Activated CD8-positive, alpha-beta memory T cell treated with anti-CD3 and anti-CD28 coated beads for 36 hours (primary cell): ENCODE measurements at regions not wholly inside any gene's neighbourhood (a gene's known extent, or its start where the extent isn't known, plus 50 kb on each side); places are given as distances from the start of the nearest gene placed in this dataset.

Source experiments
- CTCF ChIA-PET: fragments of 350-600 bp; sonication (Branson Sonifier 250); formaldehyde crosslinking; loops from one replicate; lab custom pipeline; 2021; ENCODE audit warnings: antibody characterized with exemption; lab: Charles Lee
- POLR2A ChIA-PET: fragments of 350-600 bp; sonication (Branson Sonifier 250); formaldehyde crosslinking; loops from one replicate; lab custom pipeline; 2021; ENCODE audit warnings: antibody characterized with exemption; lab: Charles Lee

DNA sequence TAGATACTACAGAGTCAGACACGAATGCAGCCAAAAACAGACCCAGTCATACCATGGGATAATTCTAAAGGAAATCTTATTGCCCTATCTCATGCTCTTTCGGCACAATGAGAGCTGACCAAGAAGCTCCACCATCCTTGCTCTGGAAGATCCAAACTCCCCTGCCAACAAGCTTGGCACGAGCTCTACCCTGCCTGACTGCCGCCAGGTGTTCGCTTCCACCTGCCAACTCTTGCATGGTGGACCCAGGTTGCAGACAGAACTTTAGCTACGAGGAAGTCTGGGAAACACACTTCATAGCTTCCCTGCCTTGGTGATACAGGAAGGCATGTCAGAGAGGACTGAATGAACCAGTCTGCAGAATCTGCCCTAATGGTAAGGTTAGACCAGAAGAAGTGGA, 355.0 kb downstream of the DRD1 start:
- CTCF ChIA-PET = no interaction called here
- POLR2A ChIA-PET = no interaction called here

DNA sequence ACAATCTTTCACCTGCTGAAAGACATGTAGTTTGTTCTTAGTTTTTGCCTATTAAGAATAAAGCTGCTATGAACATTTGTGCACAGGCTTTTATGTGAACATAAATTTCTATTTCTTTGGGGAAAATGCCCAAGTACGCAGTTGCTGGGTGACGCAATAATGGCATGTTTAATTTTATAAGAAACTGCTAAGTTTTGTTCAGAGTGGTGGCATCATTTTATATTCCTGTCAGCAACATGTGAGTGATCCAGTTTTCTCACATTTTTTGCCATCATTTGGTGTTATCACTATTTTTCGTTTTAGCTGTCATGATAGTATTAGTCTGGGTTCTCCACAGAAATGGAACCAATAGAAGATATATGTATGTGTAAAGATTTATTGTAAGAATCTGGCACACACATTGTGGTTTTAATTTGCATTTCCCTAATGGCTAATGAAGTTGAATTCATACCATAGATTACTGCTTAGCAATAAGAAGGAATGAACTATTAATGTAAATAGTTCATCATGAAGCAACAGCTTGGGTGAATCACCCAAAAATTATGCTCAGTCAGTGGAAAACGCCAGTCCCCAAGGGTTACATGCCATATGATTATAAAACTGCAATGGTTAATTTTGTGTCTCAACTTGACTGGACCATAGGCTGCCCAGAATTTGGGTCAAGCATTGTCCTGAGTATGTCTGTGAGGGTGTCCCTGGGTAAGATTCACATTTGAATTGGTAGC, 358.6 kb downstream of the MSX2 start:
- ChIA-PET POLR2A (no interaction called here), CTCF (no interaction called here)

DNA sequence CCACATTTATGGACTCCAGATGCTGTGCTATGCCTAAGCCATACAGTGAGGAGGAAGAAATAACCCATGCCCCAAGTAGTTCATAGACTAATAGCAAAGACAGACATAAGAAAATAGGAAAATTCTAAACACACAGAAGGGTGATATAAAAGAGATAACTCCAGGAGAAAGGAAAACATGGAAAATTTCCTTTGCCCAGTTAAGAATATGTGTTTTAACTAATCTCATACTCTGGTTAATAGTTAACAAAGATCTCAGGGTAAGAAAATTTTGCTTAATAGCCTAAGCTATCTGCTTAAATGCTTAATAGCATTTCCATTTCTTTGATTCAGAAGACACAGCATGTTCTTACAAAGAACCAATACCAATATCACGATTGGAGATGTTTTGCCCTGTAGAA, 358.0 kb downstream of the MSX2 start:
- ChIA-PET CTCF (interaction anchor here (0.9 kb wide), 1 partner anchor 13 kb away, joined by 3 read pairs; no protein-coding TSS in a partner anchor), POLR2A (no interaction called here)

DNA sequence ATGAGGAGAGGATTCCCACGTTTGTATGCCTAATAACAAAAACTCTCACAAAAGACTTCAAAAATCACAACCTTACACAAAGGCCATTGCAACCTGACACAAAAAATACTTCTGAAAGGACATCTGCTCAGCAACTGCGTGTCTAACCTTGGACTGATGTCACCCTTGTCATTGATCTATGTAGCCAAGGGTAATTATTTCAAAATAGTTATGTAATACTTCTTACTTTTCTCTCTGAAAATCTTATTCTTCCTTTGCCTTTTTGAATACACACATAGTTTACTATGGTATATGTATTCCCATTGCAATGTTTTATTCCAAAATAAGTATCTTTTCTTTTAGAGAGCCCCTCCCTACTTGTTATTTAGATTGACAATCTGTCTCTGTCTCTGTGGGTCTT, 355.3 kb downstream of the MSX2 start:
- ChIA-PET POLR2A (no interaction called here), CTCF (no interaction called here)

DNA sequence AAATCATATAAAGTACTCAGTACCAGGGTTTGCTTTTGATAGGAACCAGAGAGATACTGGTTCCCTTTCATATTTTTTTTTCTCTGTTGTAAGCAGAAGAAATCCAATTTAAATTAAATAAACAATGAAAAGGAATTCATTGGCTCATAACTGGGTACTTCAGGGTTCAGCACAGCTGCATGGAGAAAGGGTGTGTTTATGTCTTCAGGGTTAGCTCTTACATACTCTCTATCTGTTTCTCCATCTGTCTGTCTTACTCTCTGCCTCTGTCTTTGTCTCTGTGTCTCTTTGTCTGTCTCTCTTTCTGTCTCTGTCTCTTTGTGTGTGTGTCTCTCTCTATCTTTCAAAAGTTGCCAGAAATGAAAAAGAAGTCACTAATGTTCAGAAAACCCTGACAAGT, 345.9 kb downstream of the MSX2 start:
- CTCF ChIA-PET = no interaction called here
- POLR2A ChIA-PET = no interaction called here

DNA sequence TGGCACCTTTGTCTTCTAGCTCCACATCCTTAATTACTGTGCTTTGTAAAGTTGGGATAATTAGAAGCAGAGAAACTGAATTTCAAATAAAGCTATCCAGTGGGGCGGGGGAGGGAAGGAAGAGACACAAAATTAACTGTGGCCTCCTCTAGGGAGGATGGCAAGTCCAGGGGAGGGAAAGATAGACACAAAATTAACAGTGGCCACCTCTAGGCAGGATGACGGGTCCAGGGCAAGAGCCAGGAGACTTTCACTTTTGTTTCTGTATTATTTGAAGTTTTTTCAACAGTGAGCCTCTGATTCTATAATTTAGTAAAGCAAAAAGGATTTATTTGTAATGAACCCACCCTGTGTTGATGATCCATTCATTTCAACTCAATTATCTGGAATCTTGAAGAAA, 335.9 kb downstream of the MSX2 start:
- ChIA-PET POLR2A (no interaction called here), CTCF (no interaction called here)

DNA sequence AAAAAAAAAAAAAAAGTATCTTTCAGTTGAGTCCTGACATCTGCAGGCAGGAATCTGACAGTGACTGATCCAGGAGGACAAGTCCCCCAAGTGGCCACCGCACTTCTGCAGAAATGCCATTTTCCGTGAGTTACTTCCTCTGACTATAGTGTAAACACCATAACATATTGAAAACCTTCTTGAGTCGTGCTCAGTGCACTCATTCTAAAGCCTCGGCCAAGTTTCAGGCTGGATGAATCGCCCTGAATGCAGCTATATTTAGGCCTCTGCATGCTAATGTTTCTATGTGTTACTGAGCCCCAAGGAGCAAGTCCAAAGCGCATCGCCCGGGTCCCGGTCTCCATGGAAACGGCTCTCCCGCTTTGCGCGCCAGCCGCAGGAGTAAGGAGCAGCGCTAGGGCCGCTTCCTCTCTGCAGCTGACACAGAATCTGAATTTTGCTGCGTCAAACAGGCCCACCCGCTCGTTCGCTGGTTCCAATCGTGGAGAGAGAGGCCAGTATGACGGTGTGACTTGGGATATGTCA, 335.4 kb downstream of the MSX2 start:
- POLR2A ChIA-PET = no interaction called here
- CTCF ChIA-PET = no interaction called here

DNA sequence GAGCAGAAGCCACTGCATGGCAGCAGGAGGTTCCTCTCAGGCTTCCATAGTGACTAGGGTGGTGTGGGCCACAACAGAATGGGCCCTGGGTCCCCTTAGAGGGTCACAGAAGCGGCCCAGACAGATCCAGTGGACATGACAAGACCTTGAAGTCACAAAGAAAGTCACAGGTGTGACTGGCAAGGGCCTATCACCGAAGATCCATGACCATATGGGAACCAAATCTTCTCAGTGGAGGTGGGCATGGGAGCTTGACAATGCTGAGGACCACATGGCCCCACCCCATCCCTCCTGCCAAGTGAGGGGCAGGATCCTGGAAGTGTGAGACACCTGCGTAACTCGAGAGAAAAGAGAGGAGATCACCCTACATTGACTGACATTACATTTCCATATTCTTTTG, 332.4 kb downstream of the MSX2 start:
- ChIA-PET CTCF (no interaction called here), POLR2A (no interaction called here)

DNA sequence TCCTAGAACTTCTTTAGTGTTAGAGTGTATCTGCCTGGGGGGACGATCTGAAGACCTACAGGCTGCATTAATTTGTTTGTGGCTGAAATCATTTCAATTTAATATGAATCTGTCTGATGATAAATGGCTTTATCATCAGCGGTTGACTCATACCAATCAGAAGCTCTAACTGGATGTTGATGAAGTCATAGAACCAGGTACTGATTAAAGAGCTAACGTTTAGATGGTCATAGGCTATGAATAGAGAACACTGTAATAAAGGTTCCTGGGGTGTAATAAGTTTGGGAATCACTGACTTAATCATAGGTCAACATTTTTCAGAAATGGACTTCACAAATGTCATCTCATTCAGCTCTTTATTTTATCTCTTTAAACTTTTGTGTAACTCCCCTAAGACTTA, 329.9 kb downstream of the MSX2 start:
- CTCF ChIA-PET = no interaction called here
- POLR2A ChIA-PET = no interaction called here

DNA sequence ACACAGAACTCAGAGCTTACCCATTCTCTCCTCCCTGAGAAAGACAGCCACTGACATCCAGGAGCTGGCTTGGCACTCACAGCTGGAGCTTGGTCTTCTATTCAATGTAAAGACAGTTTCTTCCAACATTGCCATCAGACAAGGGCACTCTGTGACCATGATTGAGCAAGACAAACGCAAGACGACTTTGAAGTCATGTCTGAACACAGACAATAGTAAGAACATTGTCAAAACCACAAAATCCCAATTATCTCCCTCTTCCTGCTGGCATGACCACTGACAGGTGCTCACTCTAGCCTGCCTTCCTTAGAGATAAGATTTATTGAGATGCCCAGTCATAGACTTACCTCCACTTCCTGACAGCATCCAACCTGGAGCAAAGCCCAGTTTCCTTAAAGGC, 328.0 kb downstream of the MSX2 start:
- CTCF ChIA-PET = no interaction called here
- POLR2A ChIA-PET = no interaction called here

DNA sequence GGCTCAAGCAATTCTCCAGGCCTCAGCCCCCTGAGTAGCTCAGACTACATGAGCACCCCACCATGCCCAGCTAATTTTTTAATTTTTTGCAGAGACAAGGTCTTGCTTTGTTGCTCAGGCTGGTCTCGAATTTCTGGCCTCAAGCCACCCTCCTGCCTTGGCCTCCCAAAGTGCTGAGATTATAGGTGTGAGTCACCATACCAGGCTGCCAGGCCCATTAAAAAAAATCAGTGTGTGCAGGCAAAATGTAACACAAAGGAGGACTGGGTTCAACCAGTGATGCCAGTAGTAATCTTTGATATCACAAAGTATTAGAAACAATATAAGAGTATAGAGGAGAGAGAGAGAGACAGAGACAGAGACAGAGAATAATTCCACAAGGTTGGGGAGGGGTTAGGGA, 322.7 kb downstream of the MSX2 start:
- ChIA-PET CTCF (no interaction called here), POLR2A (no interaction called here)

DNA sequence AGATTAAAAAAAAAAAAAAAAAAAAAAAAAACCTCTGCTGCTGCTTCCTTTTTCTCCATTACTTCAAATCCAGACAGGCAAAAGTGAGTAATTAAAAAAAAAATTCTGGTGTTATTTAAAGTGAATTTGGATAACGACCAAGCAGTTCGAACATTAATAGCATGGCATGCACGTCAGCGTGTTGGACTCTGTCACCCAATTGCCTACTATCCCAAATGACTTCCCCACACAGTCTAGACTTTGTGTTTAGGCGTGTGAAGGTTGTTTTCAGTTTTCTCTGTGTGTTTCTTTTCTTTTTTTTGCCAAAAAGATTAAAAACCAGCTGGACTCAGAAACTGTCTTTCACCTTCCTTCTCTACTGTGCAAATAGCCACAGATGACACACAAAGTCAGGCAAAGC, 321.4 kb downstream of the MSX2 start:
- ChIA-PET POLR2A (no interaction called here), CTCF (no interaction called here)

DNA sequence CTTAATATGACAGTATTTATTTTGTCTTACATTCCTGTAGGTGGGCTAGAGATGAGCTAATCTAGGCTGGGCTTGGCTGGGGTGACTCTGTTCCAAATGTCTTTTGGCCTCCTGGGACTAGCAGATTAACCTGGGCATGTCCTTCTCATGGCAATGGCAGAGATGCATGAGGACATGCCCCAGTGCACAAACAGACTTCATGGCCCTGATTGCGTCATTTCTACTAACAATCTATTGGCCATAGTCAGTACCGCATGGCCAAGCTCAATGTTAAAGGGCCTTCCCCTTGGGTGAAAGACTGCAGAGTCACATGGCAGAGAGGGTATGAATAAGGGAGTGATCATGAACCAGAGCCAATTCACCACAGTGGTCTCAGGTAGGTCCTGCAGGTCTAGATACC, 313.4 kb downstream of the MSX2 start:
- ChIA-PET CTCF (no interaction called here), POLR2A (no interaction called here)

DNA sequence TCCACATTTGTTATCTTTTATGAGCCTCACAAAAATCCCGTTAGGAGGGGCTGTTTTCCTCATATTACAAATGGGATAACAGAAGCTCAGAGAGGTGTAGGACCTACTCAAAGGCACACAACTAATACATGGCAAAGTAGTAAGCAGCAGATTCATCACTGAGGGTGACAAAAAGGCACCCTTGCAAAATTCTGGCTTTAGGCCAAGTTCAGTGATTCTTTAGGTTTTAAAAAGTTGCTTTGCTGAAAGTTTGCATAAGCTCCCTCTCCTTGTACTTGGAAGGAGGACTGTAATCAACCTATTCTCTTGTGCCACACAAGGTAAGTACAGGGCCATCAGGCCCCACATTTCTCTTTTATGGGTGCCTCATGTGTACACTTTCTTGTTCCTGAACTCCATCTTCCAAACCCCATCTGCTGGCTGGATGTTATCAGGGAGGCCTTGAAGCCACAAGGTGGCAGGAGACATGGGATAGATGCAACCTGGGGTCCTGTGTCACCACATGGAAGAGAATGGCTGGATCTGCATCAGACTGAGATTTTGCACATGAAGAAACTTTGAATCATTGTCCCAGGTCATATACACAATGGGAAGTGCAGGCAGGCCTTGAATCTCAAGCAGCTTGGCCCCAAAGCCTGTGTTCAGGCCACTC, 311.6 kb downstream of the MSX2 start:
- POLR2A ChIA-PET = no interaction called here
- CTCF ChIA-PET = no interaction called here

DNA sequence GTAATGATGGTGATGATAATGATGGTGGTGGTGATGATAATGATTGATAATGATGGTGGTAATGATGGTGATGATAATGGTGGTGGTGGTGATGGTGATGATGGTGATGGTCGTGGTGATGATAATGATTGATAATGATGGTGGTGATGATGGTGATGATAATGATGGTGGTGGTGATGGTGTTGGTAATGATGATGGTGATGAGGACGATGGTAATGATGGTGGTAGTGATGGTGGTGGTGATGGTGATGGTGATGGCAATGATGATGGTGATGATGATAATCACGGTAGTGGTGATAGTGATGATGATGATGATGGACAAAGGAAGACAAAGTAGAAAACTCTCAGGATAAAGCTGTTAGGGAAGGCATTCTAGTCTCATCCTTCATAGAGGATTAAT, 310.5 kb downstream of the MSX2 start:
- ChIA-PET POLR2A (no interaction called here), CTCF (no interaction called here)

DNA sequence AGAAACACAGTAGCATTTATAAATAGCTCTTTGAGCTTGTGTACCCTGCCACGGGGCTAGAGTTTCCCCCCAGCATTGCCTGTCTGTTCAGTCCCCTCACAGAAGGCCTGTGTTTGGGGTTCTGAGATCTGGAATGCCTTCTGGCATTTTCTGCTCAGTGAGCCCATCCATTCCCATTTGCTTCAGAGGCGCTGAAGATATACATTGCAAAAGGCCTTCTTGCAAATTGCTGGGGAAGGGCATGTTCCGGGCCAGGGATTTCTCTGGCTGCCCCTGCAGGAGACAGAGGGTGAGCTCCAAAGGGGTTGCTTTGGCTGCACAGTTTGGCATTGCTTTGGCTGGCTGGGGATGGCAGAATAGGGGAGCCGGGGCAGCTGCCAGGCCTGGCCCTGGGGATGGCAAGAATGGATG, 308.4 kb downstream of the MSX2 start:
- ChIA-PET POLR2A (no interaction called here), CTCF (no interaction called here)

DNA sequence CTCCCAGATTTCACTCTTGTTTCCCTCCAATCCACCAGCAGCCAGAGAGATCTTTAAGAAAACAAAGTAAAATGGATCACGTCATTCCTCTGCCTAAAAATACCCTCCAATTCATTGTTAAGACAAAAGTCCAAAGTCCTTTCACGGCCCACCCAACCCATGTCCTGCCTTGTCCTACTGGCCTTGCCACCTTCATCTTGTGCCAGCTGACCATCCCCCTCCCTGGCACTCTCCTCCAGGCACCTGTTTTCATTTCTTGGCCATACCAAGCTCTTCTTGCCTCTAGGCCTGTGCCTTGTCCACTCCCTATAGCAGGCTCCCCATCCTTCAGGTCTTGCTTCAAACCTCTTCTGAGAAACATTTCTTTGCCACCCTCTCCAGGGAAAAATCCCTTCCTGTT, 307.6 kb downstream of the MSX2 start:
- POLR2A ChIA-PET = no interaction called here
- CTCF ChIA-PET = no interaction called here

DNA sequence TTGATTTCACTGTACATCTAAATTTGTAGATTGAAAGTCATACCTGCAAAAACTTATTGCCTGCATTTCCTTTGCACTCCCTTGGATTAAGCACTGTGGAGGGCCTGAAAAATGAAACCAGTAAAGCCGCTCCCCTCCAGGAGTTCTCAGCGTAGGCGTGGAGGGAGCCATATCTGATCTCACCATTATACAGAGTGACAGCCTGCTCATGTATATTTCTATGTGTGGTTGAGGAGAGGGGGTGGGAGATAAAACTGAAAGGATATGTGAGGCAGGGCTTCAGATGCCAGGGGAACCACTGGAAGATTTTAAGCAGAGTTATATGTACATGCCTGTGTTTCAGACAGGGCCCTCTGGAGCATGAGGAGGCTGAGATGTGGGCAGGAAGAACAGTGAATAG, 303.0 kb downstream of the MSX2 start:
- ChIA-PET POLR2A (no interaction called here), CTCF (no interaction called here)

DNA sequence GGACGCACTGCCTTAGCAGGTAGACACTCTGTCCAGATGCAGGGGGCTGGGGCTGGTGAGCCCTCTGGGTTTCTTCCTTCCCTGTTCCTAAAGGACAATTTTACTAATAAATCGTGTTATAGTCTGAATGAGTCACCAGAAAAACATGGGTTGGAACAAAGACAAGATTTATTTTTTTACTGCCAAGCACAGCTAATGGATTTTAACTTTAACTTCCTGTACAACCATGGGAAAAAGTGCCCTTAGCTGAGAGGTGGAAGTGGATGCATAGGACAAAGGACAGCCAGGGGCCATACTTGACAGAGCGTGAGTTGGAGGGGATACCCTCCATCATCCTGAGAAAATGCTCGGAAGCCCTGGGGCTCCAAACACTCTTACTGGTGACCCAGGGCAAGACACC, 300.7 kb downstream of the MSX2 start:
- CTCF ChIA-PET = no interaction called here
- POLR2A ChIA-PET = no interaction called here

DNA sequence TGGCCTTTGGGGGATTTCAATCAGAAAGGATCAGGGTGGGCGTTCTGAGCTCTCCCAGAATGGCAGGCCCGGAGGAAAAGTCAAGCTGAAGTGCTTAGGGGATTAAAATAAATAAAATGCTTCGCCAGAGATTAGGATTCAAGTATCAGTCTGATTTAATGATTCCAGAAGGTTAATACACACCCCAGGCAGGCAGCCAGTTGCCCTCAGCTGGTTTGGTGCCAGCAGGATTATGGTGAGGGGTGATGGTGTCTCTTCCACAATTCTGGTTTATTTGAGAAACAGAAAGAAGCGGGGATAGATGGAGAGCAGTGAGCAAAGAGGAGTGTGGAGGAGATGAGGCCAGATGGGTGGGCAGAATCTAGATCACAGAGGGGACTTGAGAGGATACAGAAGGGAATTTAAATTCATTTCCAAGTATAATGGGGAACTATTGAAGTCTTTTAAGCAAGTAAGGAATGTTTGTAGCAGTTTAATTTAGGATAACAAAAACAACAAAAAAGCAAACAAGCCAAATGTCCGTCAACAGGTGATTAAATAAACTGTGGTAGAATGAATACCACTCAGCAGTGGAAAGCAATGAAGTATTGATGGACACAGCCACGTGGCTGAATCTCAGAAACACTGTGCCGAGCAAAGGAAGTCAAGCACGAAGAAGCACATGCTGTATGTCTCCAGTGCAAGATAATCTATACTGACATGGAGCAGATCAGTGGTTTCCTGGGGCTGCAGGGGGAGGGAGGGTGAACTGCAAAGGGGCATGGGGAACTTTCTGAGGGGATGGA, 297.7 kb downstream of the MSX2 start:
- CTCF ChIA-PET = no interaction called here
- POLR2A ChIA-PET = no interaction called here

DNA sequence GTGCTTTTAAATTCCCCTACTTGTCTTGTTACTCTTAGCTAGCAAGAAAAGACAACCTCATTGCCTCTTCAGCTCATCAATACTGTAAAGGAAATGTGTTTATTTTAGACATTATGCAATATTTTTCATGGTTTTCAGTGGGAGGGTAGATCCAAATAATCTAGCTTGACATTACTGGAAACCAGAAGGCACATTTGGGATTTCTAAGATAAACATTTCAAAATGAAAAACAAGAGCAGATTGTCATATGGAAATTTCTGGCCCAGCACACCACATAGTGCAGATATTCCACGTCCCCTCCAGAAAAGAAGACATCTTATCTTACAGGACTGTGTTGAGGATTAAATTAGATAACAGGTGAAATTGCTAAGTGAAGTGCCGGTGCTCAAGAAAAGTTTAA, 296.9 kb downstream of the MSX2 start:
- POLR2A ChIA-PET = no interaction called here
- CTCF ChIA-PET = no interaction called here
